HepG2 (cell line): ENCODE measurements at regions not wholly inside any gene's neighbourhood (a gene's known extent, or its start where the extent isn't known, plus 50 kb on each side); places are given as distances from the start of the nearest gene placed in this dataset.

Experiments used
- ATAC-seq: fragments of 200-7000 bp; cut with Tn5 transposase; 3 replicates; pipeline ENCODE4 v1.9.1; 2020; ENCODE audit warnings: mild to moderate bottlenecking, moderate library complexity
- BruUV-seq: library from RNA; stranded (reverse); fragments of 400-500 nt; replicated peaks from 2 replicates; lab custom pipeline; 2021; lab: Mats Ljungman, UMichigan
- CTCF ChIA-PET: fragments of 300-600 bp; formaldehyde crosslinking; extraction: SDS; loops from one replicate; lab custom pipeline; 2021; ENCODE audit warnings: low total read pairs, inconsistent platforms, low intra/inter-chr PET ratio; lab: Yijun Ruan, JAX
- POLR2A ChIA-PET: fragments of 350-600 bp; sonication (Branson Sonifier 250); formaldehyde crosslinking; loops from one replicate; lab custom pipeline; 2020; ENCODE audit warnings: antibody characterized with exemption, inconsistent platforms; lab: Yijun Ruan, JAX
- DNase-seq: peaks from one replicate; pipeline ENCODE4 v3.0.0-alpha.2; 2015; ENCODE audit warnings: low spot score
- FAIRE-seq: peaks from 3 replicates; lab custom pipeline; 2011; peaks lifted over from hg19 to GRCh38; lab: Jason Lieb, UNC
- H2AFZ ChIP-seq: one replicate; pipeline ENCODE4 v1.6.1; 2011; ENCODE audit warnings: low read length, inconsistent platforms
- H3K27ac ChIP-seq: fragments of 300-600 bp; 3 replicates; pipeline ENCODE4 v1.8.0; 2011; ENCODE audit warnings: mixed run types, mild to moderate bottlenecking, mixed read lengths, low read length, inconsistent platforms; ENCODE audit not compliant: insufficient read depth; ENCODE audit errors: extremely low read length
- H3K27me3 ChIP-seq, 2 experiments: fragments of 200-600 bp in 1 of 2; 2 replicates in 1 of 2; 3 replicates in 1 of 2; pipeline versions ENCODE4 v1.6.0 to v1.8.0; 2011; ENCODE audit warnings: low read length in 2 of 2, mild to moderate bottlenecking in 2 of 2, moderate library complexity in 2 of 2, inconsistent platforms in 1 of 2; ENCODE audit not compliant: insufficient read depth in 2 of 2, control insufficient read depth in 1 of 2
- H3K36me3 ChIP-seq, 2 experiments: fragments of 200-600 bp in 1 of 2; replicated peaks in 1 of 2; 2 replicates in 1 of 2; 3 replicates in 1 of 2; pipeline versions ENCODE4 v1.5.1 to v1.8.0; 2011; ENCODE audit warnings: low read length in 2 of 2, inconsistent platforms in 1 of 2; ENCODE audit not compliant: insufficient read depth in 2 of 2, control insufficient read depth in 1 of 2
- H3K4me1 ChIP-seq: 2 replicates; pipeline ENCODE4 v1.5.1; 2012; ENCODE audit warnings: low read length, inconsistent platforms; ENCODE audit not compliant: insufficient read depth
- H3K4me2 ChIP-seq: 2 replicates; pipeline ENCODE4 v1.6.0; 2011; ENCODE audit warnings: low read depth, low read length, inconsistent platforms
- H3K4me3 ChIP-seq, 3 experiments: fragments of 200-600 bp in 1 of 3; sonication (generic), shearing (Covaris generic) in 1 of 3; replicated peaks in 1 of 3; 2 replicates each; pipeline ENCODE4 v1.5.1; 2011 to 2016; ENCODE audit warnings: low read length in 3 of 3, inconsistent platforms in 2 of 3, low read depth in 2 of 3, mild to moderate bottlenecking in 2 of 3, control low read depth in 1 of 3, mixed read lengths in 1 of 3; ENCODE audit not compliant: insufficient read depth in 1 of 3
- H3K79me2 ChIP-seq: one replicate; pipeline ENCODE4 v1.6.1; 2011; ENCODE audit warnings: low read length, inconsistent platforms; ENCODE audit not compliant: insufficient read depth
- H3K9ac ChIP-seq: 2 replicates; pipeline ENCODE4 v1.6.0; 2011; ENCODE audit warnings: mild to moderate bottlenecking, low read depth, low read length, inconsistent platforms; ENCODE audit not compliant: insufficient read depth
- H3K9me3 ChIP-seq: 2 replicates; pipeline ENCODE4 v1.5.1; 2012; ENCODE audit warnings: mild to moderate bottlenecking, low read length
- H4K20me1 ChIP-seq: 2 replicates; pipeline ENCODE4 v1.6.0; 2011; ENCODE audit warnings: inconsistent platforms, mild to moderate bottlenecking, low read length, moderate library complexity; ENCODE audit not compliant: insufficient read depth
- BCL3 ChIP-seq: sonication (generic); formaldehyde crosslinking; IDR thresholded peaks from 2 replicates; pipeline ENCODE4 v1.5.1; 2020; ENCODE audit warnings: mild to moderate bottlenecking, missing genetic modification reagents, moderate library complexity
- CERS6 ChIP-seq: sonication (generic); formaldehyde crosslinking; IDR thresholded peaks from 2 replicates; pipeline ENCODE4 v1.5.0; 2020; ENCODE audit warnings: missing genetic modification reagents
- HMGA1 ChIP-seq: sonication (generic); formaldehyde crosslinking; conservative IDR thresholded peaks from 2 replicates; pipeline ENCODE4 v1.4.0; 2020; ENCODE audit warnings: missing genetic modification reagents
- ISL2 ChIP-seq: sonication (generic); formaldehyde crosslinking; IDR thresholded peaks from 2 replicates; pipeline ENCODE4 v1.5.0; 2020; ENCODE audit warnings: missing genetic modification reagents
- NR1H2 ChIP-seq: sonication (generic); formaldehyde crosslinking; IDR thresholded peaks from 2 replicates; pipeline ENCODE4 v1.8.1; 2022; ENCODE audit warnings: low read depth, missing genetic modification reagents, borderline replicate concordance
- TCF12 ChIP-seq, 2 experiments: fragments of 450-650 bp in 1 of 2; sonication (generic) in 1 of 2; formaldehyde crosslinking in 1 of 2; IDR thresholded peaks; 2 replicates each; pipeline versions ENCODE4 v1.6.1 to v1.8.0; 2017 to 2022; ENCODE audit warnings: antibody characterized with exemption in 1 of 2, mild to moderate bottlenecking in 1 of 2, missing genetic modification reagents in 1 of 2, moderate library complexity in 1 of 2
- THAP11 ChIP-seq: IDR thresholded peaks from 2 replicates; pipeline ENCODE4 v1.6.1; 2016; ENCODE audit warnings: missing biosample characterization, missing genetic modification reagents
- ZBTB3 ChIP-seq: sonication (generic); formaldehyde crosslinking; IDR thresholded peaks from 2 replicates; pipeline ENCODE4 v1.4.0; 2020; ENCODE audit warnings: low read depth, mild to moderate bottlenecking, moderate library complexity, missing genetic modification reagents, borderline replicate concordance
- ZGPAT ChIP-seq: IDR thresholded peaks from 2 replicates; pipeline ENCODE4 v1.6.1; 2016; ENCODE audit warnings: mild to moderate bottlenecking
- ZNF180 ChIP-seq: sonication (generic); formaldehyde crosslinking; IDR thresholded peaks from 2 replicates; pipeline ENCODE4 v1.4.0; 2020; ENCODE audit warnings: low read depth, missing genetic modification reagents, borderline replicate concordance
- ZNF275 ChIP-seq: sonication (generic); formaldehyde crosslinking; IDR thresholded peaks from 2 replicates; pipeline ENCODE4 v1.8.0; 2022; ENCODE audit warnings: missing genetic modification reagents, mild to moderate bottlenecking, inconsistent platforms, borderline replicate concordance
- ZNF296 ChIP-seq: sonication (generic); formaldehyde crosslinking; conservative IDR thresholded peaks from 2 replicates; pipeline ENCODE4 v1.5.0; 2020; ENCODE audit warnings: mild to moderate bottlenecking, missing genetic modification reagents
- ZNF766 ChIP-seq: sonication (generic); formaldehyde crosslinking; IDR thresholded peaks from 2 replicates; pipeline ENCODE4 v1.5.0; 2020; ENCODE audit warnings: missing genetic modification reagents, borderline replicate concordance
- ZSCAN5A ChIP-seq: sonication (generic); formaldehyde crosslinking; IDR thresholded peaks from 2 replicates; pipeline ENCODE4 v1.8.0; 2022; ENCODE audit warnings: mild to moderate bottlenecking, missing genetic modification reagents, borderline replicate concordance
- WGBS: methylation state at CpG from one replicate; pipeline ENCODE4 v1.1.6; 2017; ENCODE audit warnings: low lambda C conversion rate; 5-methylcytosine and 5-hydroxymethylcytosine counted together
- in situ Hi-C: cut with HindIII; loops from 2 replicates; pipeline ENCODE4 v1.10.0; 2017; ENCODE audit warnings: low pct_unique_long_range_greater_than_20kb; ENCODE audit not compliant: extremely low pct_ligation_motif_present
- intact Hi-C: fragments of 100-400 bp; cut with micrococcal nuclease; formaldehyde crosslinking; loops from one replicate; pipeline ENCODE4 v1.10.0; 2022; ENCODE audit not compliant: unreplicated experiment
- TF ChIP-seq, protein P1 (sequence below): sonication (generic); formaldehyde crosslinking; IDR thresholded peaks from 2 replicates; pipeline ENCODE4 v1.4.0; 2020; ENCODE audit warnings: mild to moderate bottlenecking, missing genetic modification reagents

GRCh38 chr13:90397503-90397902 is 950.0 kb upstream of the MIR17HG start:
- Histone ChIP-seq H3K4me1 (no peaks in the 10 kb centered on the region), H4K20me1 (no peaks in the 10 kb centered on the region), H3K36me3 (no peaks in the 10 kb centered on the region), H3K27me3 (no peaks in the 10 kb centered on the region), H3K27ac (no peak overlapping the region), H3K9me3 (peaks cover 44% of the 10 kb centered on the region), H3K4me2 (no peak overlapping the region), H3K4me3 (no peak overlapping the region), H2AFZ (no peak overlapping the region), H3K9ac (no peak overlapping the region), H3K79me2 (no peaks in the 10 kb centered on the region)
- FAIRE-seq (no peak), ATAC-seq (no peak), DNase-seq (no peak)
- no TSS peak for BruUV-seq
- CTCF ChIA-PET: no interaction called here
- WGBS: 52% methylated on average over 4 of the region's 4 CpGs
- intact Hi-C loops (no loop called here), in situ Hi-C loops (no loop called here)
- POLR2A ChIA-PET: no interaction called here
- no peak for TF ChIP-seq CERS6 (CRISPR knock-in tag)
- TF ChIP-seq THAP11: no peak
- TF ChIP-seq ZGPAT: no peak
- TF ChIP-seq ZBTB3: no peak
- TF ChIP-seq ISL2: no peak
- no peak for TF ChIP-seq NR1H2
- TF ChIP-seq, protein P1, sequence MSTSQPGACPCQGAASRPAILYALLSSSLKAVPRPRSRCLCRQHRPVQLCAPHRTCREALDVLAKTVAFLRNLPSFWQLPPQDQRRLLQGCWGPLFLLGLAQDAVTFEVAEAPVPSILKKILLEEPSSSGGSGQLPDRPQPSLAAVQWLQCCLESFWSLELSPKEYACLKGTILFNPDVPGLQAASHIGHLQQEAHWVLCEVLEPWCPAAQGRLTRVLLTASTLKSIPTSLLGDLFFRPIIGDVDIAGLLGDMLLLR: no peak
- no peak for TF ChIP-seq ZNF296
- TF ChIP-seq ZNF766 (CRISPR knock-in tag): no peak
- no peak for TF ChIP-seq HMGA1 (CRISPR knock-in tag)
- TF ChIP-seq TCF12 (IDR thresholded peaks at IDR 0.05): no peak
- TF ChIP-seq TCF12 (CRISPR knock-in tag; IDR thresholded peaks at IDR 0.05): no peak
- no peak for TF ChIP-seq ZNF180 (CRISPR knock-in tag)
- no peak for TF ChIP-seq ZSCAN5A (CRISPR knock-in tag)
- TF ChIP-seq ZNF275: no peak
- no peak for TF ChIP-seq BCL3
